GM12878 (cell line): ENCODE measurements at regions not wholly inside any gene's neighbourhood (a gene's known extent, or its start where the extent isn't known, plus 50 kb on each side); places are given as distances from the start of the nearest gene placed in this dataset.

Experiments used
- ATAC-seq: fragments of 200-7000 bp; cut with Tn5 transposase; 3 replicates; pipeline ENCODE4 v1.9.1; 2020; ENCODE audit warnings: mild to moderate bottlenecking, moderate library complexity
- BruUV-seq: library from RNA; stranded (reverse); fragments of 400-500 nt; replicated peaks from 2 replicates; lab custom pipeline; 2021; lab: Mats Ljungman, UMichigan
- CTCF ChIA-PET: fragments of 300-600 bp; sonication (Branson Sonifier 250); formaldehyde crosslinking; extraction: SDS; loops from one replicate; lab custom pipeline; 2021; ENCODE audit warnings: inconsistent platforms; lab: Yijun Ruan, JAX
- POLR2A ChIA-PET: fragments of 350-600 bp; formaldehyde crosslinking; extraction: SDS; loops from one replicate; lab custom pipeline; 2021; ENCODE audit warnings: inconsistent platforms; lab: Charles Lee
- RAD21 ChIA-PET: fragments of 300-600 bp; sonication (Branson Sonifier 250); formaldehyde crosslinking; loops from one replicate; lab custom pipeline; 2023; ENCODE audit warnings: antibody characterized with exemption; ENCODE audit not compliant: unreplicated experiment; lab: Charles Lee
- SMC1A ChIA-PET: fragments of 300-600 bp; sonication (Branson Sonifier 250); formaldehyde crosslinking; loops from one replicate; lab custom pipeline; 2023; ENCODE audit not compliant: unreplicated experiment, uncharacterized antibody; lab: Charles Lee
- DNase-seq: peaks from one replicate; pipeline ENCODE4 v3.0.0-alpha.2; 2011; ENCODE audit warnings: low read depth, low spot score
- FAIRE-seq: peaks from 3 replicates; lab custom pipeline; 2011; peaks lifted over from hg19 to GRCh38; lab: Jason Lieb, UNC
- H2AFZ ChIP-seq: 2 replicates; pipeline ENCODE4 v1.6.0; 2011; ENCODE audit warnings: low read depth, low read length, control low read depth; ENCODE audit not compliant: control insufficient read depth
- H3K27ac ChIP-seq: 2 replicates; pipeline ENCODE4 v1.5.1; 2011; ENCODE audit warnings: control low read depth; ENCODE audit not compliant: control insufficient read depth, insufficient read depth
- H3K27me3 ChIP-seq, 2 experiments: replicated peaks in 1 of 2; 2 replicates each; pipeline versions ENCODE4 v1.6.0 to v1.6.1; 2011; ENCODE audit warnings: low read length in 1 of 2; ENCODE audit not compliant: control insufficient read depth in 2 of 2, insufficient read depth in 2 of 2
- H3K36me3 ChIP-seq, 2 experiments: 2 replicates each; pipeline ENCODE4 v1.5.1; 2011; ENCODE audit warnings: low read length in 1 of 2; ENCODE audit not compliant: control insufficient read depth in 2 of 2, insufficient read depth in 2 of 2
- H3K4me1 ChIP-seq: 2 replicates; pipeline ENCODE4 v1.6.1; 2011; ENCODE audit warnings: mild to moderate bottlenecking, low read length, moderate library complexity, mixed read lengths; ENCODE audit not compliant: control insufficient read depth, insufficient read depth
- H3K4me2 ChIP-seq: 2 replicates; pipeline ENCODE4 v1.6.0; 2011; ENCODE audit warnings: control low read depth; ENCODE audit not compliant: control insufficient read depth, insufficient read depth
- H3K4me3 ChIP-seq: fragments of 200-600 bp; sonication (generic); 2 replicates; pipeline ENCODE4 v1.5.1; 2016
- H3K79me2 ChIP-seq: 2 replicates; pipeline ENCODE4 v1.6.0; 2011; ENCODE audit warnings: low read length; ENCODE audit not compliant: control insufficient read depth, insufficient read depth
- H3K9ac ChIP-seq: 2 replicates; pipeline ENCODE4 v1.8.0; 2011; ENCODE audit warnings: low read length, control low read depth, mixed read lengths; ENCODE audit not compliant: control insufficient read depth, insufficient read depth
- H3K9me3 ChIP-seq: replicated peaks from 3 replicates; pipeline ENCODE4 v1.5.1; 2011; ENCODE audit warnings: mild to moderate bottlenecking, low read length; ENCODE audit not compliant: control insufficient read depth, insufficient read depth
- H4K20me1 ChIP-seq: 2 replicates; pipeline ENCODE4 v1.6.0; 2011; ENCODE audit not compliant: control insufficient read depth, insufficient read depth
- ASH2L ChIP-seq: fragments of 300-600, 200-600 bp; sonication (generic); IDR thresholded peaks from 2 replicates; pipeline ENCODE4 v1.6.1; 2017; ENCODE audit warnings: low read depth, mild to moderate bottlenecking, borderline replicate concordance
- ATF7 ChIP-seq: fragments of 450-650 bp; IDR thresholded peaks from 2 replicates; pipeline ENCODE4 v1.6.1; 2016; ENCODE audit warnings: low read depth, mild to moderate bottlenecking
- EED ChIP-seq: sonication (generic); IDR thresholded peaks from 2 replicates; pipeline ENCODE4 v1.6.1; 2016; ENCODE audit warnings: antibody characterized with exemption, low read depth
- IKZF1 ChIP-seq: fragments of 450-650 bp; conservative IDR thresholded peaks from 2 replicates; pipeline ENCODE4 v1.6.1; 2017; ENCODE audit warnings: antibody characterized with exemption, mild to moderate bottlenecking
- KDM1A ChIP-seq: fragments of 200-600 bp; sonication (generic); IDR thresholded peaks from 2 replicates; pipeline ENCODE4 v1.6.1; 2016; ENCODE audit warnings: borderline replicate concordance
- MAX ChIP-seq: IDR thresholded peaks from 2 replicates; pipeline ENCODE4 v1.6.1; 2012; ENCODE audit warnings: low read depth, low read length, improper control_type of control experiment
- POLR2AphosphoS5 ChIP-seq: IDR thresholded peaks from 2 replicates; pipeline ENCODE4 v1.6.1; 2011; ENCODE audit warnings: mild to moderate bottlenecking, low read length, inconsistent platforms
- SPI1 ChIP-seq: IDR thresholded peaks from 2 replicates; pipeline ENCODE4 v1.6.1; 2011; ENCODE audit warnings: low read depth, mild to moderate bottlenecking, low read length, moderate library complexity, borderline replicate concordance; ENCODE audit not compliant: insufficient read depth
- SREBF2 ChIP-seq: IDR thresholded peaks from 2 replicates; pipeline ENCODE4 v1.6.1; 2012; ENCODE audit warnings: mild to moderate bottlenecking, low read length
- ZNF687 ChIP-seq: fragments of 450-650 bp; IDR thresholded peaks from 2 replicates; pipeline ENCODE4 v1.6.1; 2017; ENCODE audit warnings: mild to moderate bottlenecking, moderate library complexity
- WGBS: methylation state at CpG from one replicate; pipeline ENCODE4 v1.1.6; 2016; ENCODE audit warnings: low lambda C conversion rate; ENCODE audit not compliant: insufficient replicate concordance, insufficient coverage; ENCODE audit errors: missing lambda C conversion rate; 5-methylcytosine and 5-hydroxymethylcytosine counted together
- in situ Hi-C: fragments of 300-500 bp; cut with MboI; formaldehyde crosslinking; loops from 9 replicates; pipeline ENCODE4 v1.14.3; 2018; ENCODE audit warnings: mixed read lengths
- intact Hi-C: fragments of 100-400 bp; cut with micrococcal nuclease; formaldehyde crosslinking; loops from one replicate; pipeline ENCODE4 v1.14.2; 2022; ENCODE audit not compliant: unreplicated experiment
- TF ChIP-seq, protein P1 (sequence below): fragments of 450-650 bp; IDR thresholded peaks from 2 replicates; pipeline ENCODE4 v1.6.1; 2018; ENCODE audit warnings: mild to moderate bottlenecking, low read depth, moderate library complexity; ENCODE audit not compliant: partially characterized antibody

DNA sequence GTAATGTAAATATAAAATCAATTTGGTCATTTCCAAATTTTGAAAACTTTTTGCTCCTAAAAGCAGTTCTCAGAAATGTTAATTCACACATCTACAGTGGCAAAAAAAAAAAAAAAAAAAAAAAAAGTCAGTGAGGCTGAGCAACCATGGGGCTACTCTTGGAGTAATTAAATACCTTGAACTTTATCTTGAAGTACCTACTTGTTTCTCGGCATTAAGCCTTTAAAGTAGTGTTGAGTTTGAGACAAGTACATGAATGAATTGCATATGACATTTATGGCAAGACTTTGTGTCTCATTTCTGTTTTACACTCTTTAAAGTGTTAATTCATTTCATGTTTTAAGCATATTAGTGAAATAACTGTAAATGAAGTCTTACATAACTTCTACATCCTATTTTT lies 613.3 kb downstream of the XIRP2 start:
- 19% methylated on average over 1 of the region's 1 CpG for WGBS
- TF ChIP-seq POLR2AphosphoS5 (no peak), IKZF1 (no peak), MAX (no peak), EED (no peak)
- TF ChIP-seq, all 136 proteins: peak for 0
- FAIRE-seq (no peak), ATAC-seq (no peak), DNase-seq (no peak)
- H3K36me3 ChIP-seq, result no peaks in the 10 kb centered on the region
- no peaks in the 10 kb centered on the region for H3K9me3 ChIP-seq
- H3K4me2 ChIP-seq, result no peak overlapping the region
- in situ Hi-C loops, result no loop called here
- no peak overlapping the region for H2AFZ ChIP-seq
- intact Hi-C loops, result no loop called here
- POLR2A ChIA-PET, result no interaction called here
- no TSS peak for BruUV-seq
- no peak overlapping the region for H3K4me3 ChIP-seq
- RAD21 ChIA-PET, result no interaction called here
- SMC1A ChIA-PET, result no interaction called here
- no peaks in the 10 kb centered on the region for H4K20me1 ChIP-seq
- H3K79me2 ChIP-seq, result no peaks in the 10 kb centered on the region
- no peak overlapping the region for H3K27ac ChIP-seq
- H3K9ac ChIP-seq, result no peak overlapping the region
- H3K27me3 ChIP-seq, result no peaks in the 10 kb centered on the region
- CTCF ChIA-PET, result no interaction called here
- no peaks in the 10 kb centered on the region for H3K4me1 ChIP-seq

DNA sequence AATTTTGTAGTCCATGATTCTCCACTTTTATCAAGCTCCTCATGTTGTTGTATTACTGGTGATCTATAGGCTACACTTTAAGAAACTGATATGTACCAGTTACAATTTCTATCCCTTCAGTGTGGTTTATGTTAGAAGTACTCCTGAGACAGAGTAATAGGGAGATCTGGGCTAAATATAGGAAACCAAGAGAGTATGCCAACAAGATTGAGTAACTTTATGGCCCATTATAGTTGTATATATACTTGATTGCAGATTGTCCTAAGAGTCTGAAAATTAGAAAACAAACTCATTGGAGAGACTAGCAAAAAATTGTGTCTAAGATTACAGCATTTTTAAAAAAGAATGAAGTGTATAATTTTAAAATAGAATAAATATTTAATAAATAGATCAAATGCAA lies 605.6 kb downstream of the XIRP2 start:
- H3K4me1 ChIP-seq, result no peaks in the 10 kb centered on the region
- ATAC-seq (no peak), FAIRE-seq (no peak), DNase-seq (no peak)
- ChIA-PET RAD21 (no interaction called here), SMC1A (no interaction called here), POLR2A (no interaction called here), CTCF (no interaction called here)
- intact Hi-C loops, result no loop called here
- no peaks in the 10 kb centered on the region for H4K20me1 ChIP-seq
- H3K27ac ChIP-seq, result no peak overlapping the region
- no peak for TF ChIP-seq SPI1
- TF ChIP-seq ATF7, result no peak
- TF ChIP-seq ASH2L, result no peak
- TF ChIP-seq SREBF2, result no peak
- no peak for TF ChIP-seq KDM1A
- no peak for TF ChIP-seq ZNF687
- TF ChIP-seq, protein P1, sequence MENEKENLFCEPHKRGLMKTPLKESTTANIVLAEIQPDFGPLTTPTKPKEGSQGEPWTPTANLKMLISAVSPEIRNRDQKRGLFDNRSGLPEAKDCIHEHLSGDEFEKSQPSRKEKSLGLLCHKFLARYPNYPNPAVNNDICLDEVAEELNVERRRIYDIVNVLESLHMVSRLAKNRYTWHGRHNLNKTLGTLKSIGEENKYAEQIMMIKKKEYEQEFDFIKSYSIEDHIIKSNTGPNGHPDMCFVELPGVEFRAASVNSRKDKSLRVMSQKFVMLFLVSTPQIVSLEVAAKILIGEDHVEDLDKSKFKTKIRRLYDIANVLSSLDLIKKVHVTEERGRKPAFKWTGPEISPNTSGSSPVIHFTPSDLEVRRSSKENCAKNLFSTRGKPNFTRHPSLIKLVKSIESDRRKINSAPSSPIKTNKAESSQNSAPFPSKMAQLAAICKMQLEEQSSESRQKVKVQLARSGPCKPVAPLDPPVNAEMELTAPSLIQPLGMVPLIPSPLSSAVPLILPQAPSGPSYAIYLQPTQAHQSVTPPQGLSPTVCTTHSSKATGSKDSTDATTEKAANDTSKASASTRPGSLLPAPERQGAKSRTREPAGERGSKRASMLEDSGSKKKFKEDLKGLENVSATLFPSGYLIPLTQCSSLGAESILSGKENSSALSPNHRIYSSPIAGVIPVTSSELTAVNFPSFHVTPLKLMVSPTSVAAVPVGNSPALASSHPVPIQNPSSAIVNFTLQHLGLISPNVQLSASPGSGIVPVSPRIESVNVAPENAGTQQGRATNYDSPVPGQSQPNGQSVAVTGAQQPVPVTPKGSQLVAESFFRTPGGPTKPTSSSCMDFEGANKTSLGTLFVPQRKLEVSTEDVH, result no peak
- H3K27me3 ChIP-seq, result no peaks in the 10 kb centered on the region; a peak in 1 of 4 replicates
- H3K9me3 ChIP-seq, result no peaks in the 10 kb centered on the region
- in situ Hi-C loops, result no loop called here
- H3K4me2 ChIP-seq, result no peak overlapping the region
- no peak overlapping the region for H2AFZ ChIP-seq
- H3K4me3 ChIP-seq, result no peak overlapping the region
- BruUV-seq, result no TSS peak
- H3K79me2 ChIP-seq, result no peaks in the 10 kb centered on the region
- H3K9ac ChIP-seq, result no peak overlapping the region
- no peaks in the 10 kb centered on the region for H3K36me3 ChIP-seq
